ENCODE measurements at regions not wholly inside any gene's neighbourhood (a gene's known extent, or its start where the extent isn't known, plus 50 kb on each side); places are given as distances from the start of the nearest gene placed in this dataset.
A peak's percentile ranks its signal among the peaks of the same experiment; 100 is the strongest.
"Not testable (repeated sequence)": the region's sequence is repeated elsewhere in the genome, so short reads cannot be mapped to it uniquely, and the experiment has no call there.

DNA sequence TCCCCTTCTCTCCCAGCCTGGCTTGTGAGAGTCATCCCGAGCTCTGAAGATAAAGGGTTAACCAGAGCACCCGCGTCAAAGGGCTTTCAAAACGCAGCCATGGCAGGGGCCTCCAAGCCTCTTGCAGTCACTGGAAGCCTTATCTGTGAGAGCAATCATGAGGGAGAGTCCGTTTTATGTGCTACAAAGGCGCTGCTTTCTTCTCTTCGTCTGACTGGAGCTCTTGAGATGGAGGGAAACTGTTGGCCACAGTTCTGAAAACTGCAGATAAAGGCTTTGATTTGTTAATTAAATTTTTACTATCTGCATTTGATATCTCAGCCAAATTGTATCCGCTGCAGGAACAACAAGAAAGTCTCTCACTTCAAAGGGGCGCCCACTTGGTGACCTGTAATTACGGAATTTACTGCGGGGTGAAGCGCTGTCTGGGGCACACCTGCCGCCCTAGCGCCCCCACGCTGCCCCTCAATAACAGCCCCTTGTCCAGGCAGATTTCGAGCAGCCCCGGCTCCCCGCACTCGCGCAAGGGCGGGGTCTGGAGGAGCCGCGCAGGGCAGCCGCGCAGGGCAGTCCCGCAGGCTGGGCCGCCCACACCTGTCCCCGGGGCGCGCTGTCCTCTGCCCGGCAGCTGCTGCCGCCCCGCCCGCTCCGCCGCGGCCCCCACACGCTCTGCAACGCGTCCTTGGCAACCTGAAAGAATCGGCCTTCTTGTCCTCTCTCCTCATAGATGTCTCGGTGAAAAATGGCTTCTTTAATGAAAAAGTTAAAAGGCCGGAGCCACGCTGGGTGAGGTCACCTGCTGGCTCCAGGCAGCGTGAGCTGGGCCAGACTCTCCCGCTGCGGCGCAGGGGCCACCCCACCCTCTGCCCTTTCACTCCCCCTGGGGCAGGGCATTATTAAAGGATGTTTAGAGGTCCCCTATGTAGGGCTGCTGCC is 217.9 kb downstream of the VAPA start:
- Histone ChIP-seq H3K36me3 (no peaks in the 10 kb centered on the region), H3K4me1 (ENCODE audit: low read depth) (peaks cover 34% of the 10 kb centered on the region), H3K27me3 (no peaks in the 10 kb centered on the region), H3K27ac (no peak overlapping the region), H3K4me3 (peak overlapping the region; percentile 11), H3K9me3 (ENCODE audit: low read depth) (no peaks in the 10 kb centered on the region)
- TF ChIP-seq CTCF (IDR thresholded peaks at IDR 0.05; ENCODE audit: low read depth, low read length), result no peak
- DNase-seq (ENCODE audit: low read depth in 1 of 2, low spot score in 1 of 2), result peak; percentile 17 to 59

DNA sequence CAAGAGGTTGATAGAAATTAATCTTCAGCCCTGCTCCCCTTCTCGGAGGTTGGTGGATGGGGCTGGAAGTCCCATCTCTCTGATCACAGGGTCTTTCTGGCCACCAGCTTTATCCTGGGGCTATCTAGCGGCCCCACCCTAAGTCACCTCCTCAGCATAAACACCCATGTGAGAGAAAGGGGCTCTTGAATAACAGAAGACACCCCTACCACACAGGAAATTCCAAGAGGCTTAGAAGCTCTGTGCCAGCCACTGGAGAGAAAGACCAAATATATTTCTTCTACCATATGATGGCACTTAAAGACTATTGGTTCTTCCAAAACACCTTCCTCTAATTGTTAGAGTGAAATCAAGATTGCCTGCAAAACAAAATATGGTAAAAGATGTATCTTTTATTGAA is 219.7 kb downstream of the VAPA start:
- no peak overlapping the region for H3K4me3 ChIP-seq
- no peak overlapping the region for H3K27ac ChIP-seq
- DNase-seq (ENCODE audit: low read depth in 1 of 2, low spot score in 1 of 2), result no peak
- no peaks in the 10 kb centered on the region for H3K9me3 ChIP-seq (ENCODE audit: low read depth)
- H3K4me1 ChIP-seq (ENCODE audit: low read depth), result peaks cover 34% of the 10 kb centered on the region
- H3K36me3 ChIP-seq, result no peaks in the 10 kb centered on the region
- H3K27me3 ChIP-seq, result no peaks in the 10 kb centered on the region
- TF ChIP-seq CTCF (IDR thresholded peaks at IDR 0.05; ENCODE audit: low read depth, low read length), result no peak

GRCh38 chr18:10134204-10134603 is 220.4 kb downstream of the VAPA start:
- Histone ChIP-seq H3K4me3 (no peak overlapping the region), H3K27ac (no peak overlapping the region), H3K9me3 (ENCODE audit: low read depth) (no peaks in the 10 kb centered on the region), H3K36me3 (no peaks in the 10 kb centered on the region), H3K4me1 (ENCODE audit: low read depth) (peaks cover 27% of the 10 kb centered on the region), H3K27me3 (no peaks in the 10 kb centered on the region)
- TF ChIP-seq CTCF (IDR thresholded peaks at IDR 0.05; ENCODE audit: low read depth, low read length), result no peak
- no peak for DNase-seq (ENCODE audit: low read depth in 1 of 2, low spot score in 1 of 2)

- not testable (repeated sequence) for H3K27me3 ChIP-seq; H3K36me3 ChIP-seq; H3K27ac ChIP-seq; DNase-seq (ENCODE audit: low read depth in 1 of 2, low spot score in 1 of 2); H3K9me3 ChIP-seq (ENCODE audit: low read depth); H3K4me3 ChIP-seq
- H3K4me1 ChIP-seq (ENCODE audit: low read depth), result peaks cover 23% of the 10 kb centered on the region
Observed at GRCh38 chr18:10134749-10135148, 220.9 kb downstream of the VAPA start.

- H3K4me3 ChIP-seq, result no peak overlapping the region
- no peaks in the 10 kb centered on the region for H3K27me3 ChIP-seq
- H3K9me3 ChIP-seq (ENCODE audit: low read depth), result no peaks in the 10 kb centered on the region
- H3K36me3 ChIP-seq, result no peaks in the 10 kb centered on the region
- H3K4me1 ChIP-seq (ENCODE audit: low read depth), result peaks cover 23% of the 10 kb centered on the region
- TF ChIP-seq CTCF (IDR thresholded peaks at IDR 0.05; ENCODE audit: low read depth, low read length), result no peak
- no peak overlapping the region for H3K27ac ChIP-seq
- DNase-seq (ENCODE audit: low read depth in 1 of 2, low spot score in 1 of 2), result no peak
Observed at GRCh38 chr18:10135302-10135926, 221.6 kb downstream of the VAPA start.

DNA sequence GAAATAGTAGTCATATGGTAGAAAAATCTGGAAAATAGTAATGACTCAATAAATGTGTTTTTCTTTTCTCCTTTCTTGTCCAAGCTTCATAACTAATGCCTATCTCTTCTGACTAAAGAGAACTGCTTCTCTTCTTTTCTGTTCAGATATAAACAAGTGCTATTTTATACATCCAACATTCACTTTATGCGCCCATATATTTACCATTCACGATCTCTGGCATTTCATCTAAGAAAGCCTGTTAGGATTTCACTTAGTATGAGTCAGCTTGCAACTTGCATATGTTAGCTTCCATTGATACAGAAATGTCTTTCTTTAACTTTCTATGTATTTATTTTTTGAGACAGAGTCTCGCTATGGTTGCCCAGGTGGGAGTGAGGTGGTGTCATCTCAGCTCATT is 224.9 kb downstream of the VAPA start:
- H3K27me3 ChIP-seq, result no peaks in the 10 kb centered on the region
- H3K36me3 ChIP-seq, result no peaks in the 10 kb centered on the region
- no peak overlapping the region for H3K4me3 ChIP-seq
- no peak for TF ChIP-seq CTCF (IDR thresholded peaks at IDR 0.05; ENCODE audit: low read depth, low read length)
- no peaks in the 10 kb centered on the region for H3K9me3 ChIP-seq (ENCODE audit: low read depth)
- DNase-seq (ENCODE audit: low read depth in 1 of 2, low spot score in 1 of 2), result no peak
- H3K4me1 ChIP-seq (ENCODE audit: low read depth), result peaks cover 15% of the 10 kb centered on the region
- no peak overlapping the region for H3K27ac ChIP-seq

Data from cardiac muscle cell (in vitro differentiated cells and primary cell).